ENCODE measurements at regions not wholly inside any gene's neighbourhood (a gene's known extent, or its start where the extent isn't known, plus 50 kb on each side); places are given as distances from the start of the nearest gene placed in this dataset.
"Not testable (repeated sequence)": the region's sequence is repeated elsewhere in the genome, so short reads cannot be mapped to it uniquely, and the experiment has no call there.

DNA sequence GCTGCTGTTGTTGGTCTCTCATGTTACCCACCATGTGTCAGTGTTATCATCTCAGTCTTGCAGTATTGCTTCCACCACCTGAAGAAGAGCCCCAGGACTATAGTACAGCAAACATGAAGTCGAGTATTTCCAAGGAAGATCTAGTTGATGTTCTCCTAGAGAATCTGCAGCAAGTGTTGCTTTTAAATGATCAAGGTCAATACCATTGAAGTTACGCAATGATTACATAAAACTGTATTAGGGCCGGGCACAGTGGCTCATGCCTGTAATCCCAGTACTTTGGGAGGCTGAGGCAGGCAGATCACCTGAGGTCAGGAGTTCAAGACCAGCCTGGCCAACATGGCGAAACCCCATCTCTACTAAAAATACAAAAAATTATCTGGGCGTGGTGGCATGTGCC lies 173.9 kb downstream of the TJP1 start:
- DNase-seq: not testable (repeated sequence)

DNA sequence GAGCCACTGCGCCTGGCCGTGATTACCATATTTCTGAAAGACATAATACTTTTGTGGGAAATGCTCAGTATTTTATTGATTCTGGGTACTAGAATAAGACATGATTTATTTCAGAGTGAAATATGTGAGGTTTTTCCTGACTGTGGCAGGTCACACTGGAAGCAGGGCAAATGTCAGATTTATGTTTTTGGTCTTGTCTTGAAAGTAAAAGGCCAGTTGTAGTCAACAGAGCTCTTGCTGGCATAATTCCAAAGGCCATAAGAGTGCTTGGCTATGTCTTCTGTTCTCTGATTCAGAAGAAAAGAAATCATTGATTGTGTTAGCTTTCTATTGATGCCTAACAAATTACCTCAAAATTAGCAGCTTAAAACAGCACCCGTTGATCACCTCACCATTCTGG lies 176.4 kb downstream of the TJP1 start:
- DNase-seq: no peak

DNA sequence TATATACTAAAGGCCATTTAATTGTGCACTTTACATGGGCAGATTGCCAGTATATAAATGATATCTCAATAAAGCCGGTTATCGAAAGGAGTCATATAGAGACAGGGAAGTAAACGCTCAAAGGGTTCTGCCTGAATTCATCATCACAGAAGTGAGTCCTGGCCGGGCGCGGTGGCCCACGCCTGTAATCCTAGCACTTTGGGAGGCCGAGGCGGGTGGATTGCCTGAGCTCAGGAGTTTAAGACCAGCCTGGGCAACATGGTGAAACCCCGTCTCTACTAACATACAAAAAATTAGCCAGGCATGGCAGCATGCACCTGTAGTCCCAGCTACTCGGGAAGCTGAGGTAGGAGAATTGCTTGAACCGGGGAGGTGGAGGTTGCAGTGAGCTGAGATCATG lies 177.9 kb downstream of the TJP1 start:
- not testable (repeated sequence) for DNase-seq

DNA sequence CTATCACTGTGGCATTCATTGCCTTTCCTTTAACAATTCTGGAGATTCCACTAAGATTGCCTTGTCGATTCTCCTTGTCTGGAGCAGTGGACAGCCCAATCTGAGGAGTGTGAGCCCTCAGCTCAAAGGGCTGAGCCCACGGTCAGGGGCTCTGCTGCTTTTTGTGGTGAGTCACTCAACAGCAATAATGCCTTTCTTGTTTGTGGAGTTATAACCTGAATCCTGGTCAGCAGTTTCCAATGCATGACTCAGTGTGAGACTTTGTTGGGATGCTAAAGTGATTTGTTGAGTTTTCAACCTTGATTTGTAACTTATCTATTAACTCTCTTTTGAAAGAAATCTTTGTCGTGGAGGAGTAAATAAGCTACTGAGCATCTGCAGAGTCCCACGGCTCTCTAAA lies 183.5 kb downstream of the TJP1 start:
- DNase-seq: no peak

DNA sequence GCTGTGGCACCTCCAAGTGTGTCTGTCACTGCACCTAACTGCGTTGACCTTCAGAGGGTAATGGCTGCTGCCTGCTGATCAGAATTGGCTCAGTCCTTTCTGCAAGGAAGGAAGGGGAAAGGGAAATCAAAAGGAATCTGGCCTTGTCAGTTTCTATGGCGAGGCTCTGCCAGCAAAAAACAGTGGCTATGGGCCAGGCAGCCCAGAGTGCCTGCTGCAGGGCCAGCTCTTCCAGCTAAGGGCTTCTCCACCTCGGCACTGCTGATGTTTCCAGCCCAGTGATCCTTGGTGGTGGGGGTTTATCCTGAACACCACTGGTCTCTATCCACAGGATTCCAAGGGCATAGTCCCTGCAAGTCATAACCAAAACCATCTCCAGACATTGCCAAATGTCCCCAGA lies 184.3 kb downstream of the TJP1 start:
- no peak for DNase-seq

DNA sequence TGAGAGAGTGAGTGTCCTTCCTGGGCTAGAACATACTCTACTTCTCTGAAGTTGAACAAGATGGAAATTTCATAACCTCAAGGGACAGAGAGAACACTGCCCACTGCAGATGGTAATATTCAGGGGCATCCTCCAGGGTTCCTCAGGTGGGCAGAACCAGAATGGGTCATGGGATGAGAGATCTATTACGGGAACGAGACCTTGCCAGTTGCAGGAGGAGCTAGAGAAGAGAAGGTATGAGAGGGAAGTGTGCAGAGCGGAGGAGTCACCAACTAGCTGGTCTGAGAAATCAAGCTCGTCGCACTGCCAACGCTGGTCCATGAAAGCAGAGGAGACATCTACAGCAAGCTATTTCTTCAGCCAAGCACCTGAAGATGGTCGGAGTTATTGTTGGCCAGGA lies 184.7 kb downstream of the TJP1 start:
- no peak for DNase-seq

DNA sequence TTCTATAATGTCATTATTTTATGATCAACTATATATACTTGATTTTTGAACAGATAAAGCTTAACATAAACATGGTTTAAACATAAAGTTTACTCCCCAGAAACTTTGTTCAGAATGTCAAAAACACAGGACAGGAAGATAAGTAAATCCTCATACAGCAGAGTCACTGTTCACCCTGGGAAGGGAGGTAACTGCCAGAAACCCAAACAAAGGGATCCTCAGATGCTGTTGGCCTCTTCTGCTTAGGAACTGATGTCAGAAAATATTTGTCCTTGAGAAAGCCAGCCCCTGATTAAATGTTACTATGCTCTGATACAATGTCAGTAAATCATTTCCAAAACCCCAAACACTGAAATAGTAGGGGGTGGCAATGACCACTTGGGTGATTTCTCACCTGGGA lies 185.3 kb downstream of the TJP1 start:
- no peak for DNase-seq

DNA sequence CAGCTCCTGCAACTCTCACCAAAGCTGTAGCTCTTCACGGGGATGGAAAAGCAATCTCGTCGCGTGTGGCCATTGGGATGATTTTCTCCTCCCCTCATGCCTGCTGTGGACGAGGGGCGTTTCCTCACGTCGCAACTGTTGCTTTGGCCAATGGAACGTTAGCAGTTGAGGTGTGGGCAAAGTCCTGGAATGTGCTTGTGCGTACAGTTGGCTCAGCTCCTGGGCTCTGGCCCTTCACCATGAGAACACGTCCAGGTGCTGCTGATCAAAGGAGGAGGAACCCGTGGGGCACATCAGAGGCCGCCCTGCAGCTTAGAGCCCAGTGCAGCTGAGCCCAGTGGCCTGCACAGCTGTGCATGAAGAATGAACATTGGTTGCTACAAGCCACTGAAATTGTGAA lies 186.1 kb downstream of the TJP1 start:
- DNase-seq: no peak

DNA sequence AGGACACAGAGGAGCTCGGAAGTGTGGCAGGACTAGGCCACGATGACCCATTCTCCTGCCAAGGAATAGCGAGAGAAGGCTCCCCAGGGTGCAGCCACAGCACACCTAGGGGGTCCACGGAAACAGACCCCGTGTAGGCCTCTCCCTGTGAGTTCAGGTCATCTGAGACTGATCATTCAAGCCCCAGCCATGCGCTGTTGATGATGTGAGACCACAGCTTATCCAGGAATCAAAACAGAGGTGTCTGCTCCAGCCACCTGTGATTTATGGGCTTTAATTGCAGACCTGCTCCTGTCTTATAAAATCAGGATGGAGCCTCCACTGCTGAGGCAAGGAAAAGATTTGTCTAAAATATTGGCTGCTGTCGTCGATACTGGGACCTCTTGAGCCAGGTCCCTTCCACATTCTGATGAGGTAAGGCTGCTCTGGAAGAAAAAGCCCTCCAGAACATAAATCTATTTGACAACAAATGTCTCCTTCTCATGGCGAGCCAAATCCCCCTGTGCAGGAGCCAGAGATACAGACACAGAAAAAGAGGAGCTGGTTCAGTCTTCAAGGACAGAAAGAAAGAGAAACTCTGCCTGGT lies 186.7 kb downstream of the TJP1 start:
- DNase-seq: no peak

DNA sequence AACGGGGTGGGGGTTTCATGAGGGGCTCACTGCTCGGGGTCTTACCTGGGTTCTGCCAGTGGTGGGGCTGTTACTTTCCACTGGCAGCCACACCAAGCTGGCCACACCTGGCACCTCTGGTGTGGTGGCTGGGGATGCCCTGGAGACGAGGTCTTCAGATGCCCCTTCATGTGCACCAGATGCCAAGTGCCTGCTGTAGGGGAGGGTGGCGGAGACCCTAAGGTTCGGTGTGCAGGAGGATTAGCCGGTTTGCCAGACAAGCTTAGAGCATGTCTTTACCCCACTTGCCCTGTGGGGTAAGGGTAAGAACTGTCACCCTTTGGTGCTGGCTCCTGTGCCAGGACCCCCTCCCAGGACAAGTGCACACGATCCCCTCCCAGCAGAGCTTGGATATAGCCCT lies 188.3 kb downstream of the TJP1 start:
- DNase-seq: no peak

DNA sequence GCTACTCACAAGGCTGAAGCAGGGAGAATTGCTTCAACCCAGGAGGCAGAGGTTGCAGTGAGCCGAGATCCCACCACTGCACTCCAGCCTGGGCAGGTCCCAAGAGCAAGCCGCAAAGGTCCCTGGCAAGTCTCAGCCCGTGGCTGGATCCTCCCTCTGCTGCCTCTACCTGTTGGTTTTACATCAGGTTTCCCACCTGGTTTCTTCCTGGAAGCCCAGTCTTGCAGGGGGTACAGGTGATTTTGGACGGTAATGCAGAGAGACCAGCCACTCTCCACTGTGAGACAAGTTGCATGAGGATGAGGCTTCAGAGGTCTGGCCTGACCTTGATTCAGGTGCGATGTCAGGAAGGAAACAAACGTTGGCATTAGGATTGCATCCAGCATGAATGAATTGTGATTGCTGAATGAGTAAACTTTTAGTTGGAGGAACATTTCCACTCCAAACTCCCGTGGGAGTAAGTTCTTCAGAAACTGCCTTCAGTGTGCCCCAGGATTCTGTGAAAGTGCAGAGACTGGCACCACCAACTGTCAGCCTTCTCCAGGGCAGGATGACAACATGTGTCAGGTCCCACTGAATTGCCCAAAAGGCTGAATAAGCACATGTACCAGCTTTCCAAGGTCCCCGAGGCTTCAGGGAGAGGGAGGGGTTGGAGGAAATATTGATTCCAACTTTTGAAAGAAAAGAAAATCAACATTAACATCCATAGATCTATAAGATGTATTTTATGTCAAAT lies 189.4 kb downstream of the TJP1 start:
- no peak for DNase-seq

DNA sequence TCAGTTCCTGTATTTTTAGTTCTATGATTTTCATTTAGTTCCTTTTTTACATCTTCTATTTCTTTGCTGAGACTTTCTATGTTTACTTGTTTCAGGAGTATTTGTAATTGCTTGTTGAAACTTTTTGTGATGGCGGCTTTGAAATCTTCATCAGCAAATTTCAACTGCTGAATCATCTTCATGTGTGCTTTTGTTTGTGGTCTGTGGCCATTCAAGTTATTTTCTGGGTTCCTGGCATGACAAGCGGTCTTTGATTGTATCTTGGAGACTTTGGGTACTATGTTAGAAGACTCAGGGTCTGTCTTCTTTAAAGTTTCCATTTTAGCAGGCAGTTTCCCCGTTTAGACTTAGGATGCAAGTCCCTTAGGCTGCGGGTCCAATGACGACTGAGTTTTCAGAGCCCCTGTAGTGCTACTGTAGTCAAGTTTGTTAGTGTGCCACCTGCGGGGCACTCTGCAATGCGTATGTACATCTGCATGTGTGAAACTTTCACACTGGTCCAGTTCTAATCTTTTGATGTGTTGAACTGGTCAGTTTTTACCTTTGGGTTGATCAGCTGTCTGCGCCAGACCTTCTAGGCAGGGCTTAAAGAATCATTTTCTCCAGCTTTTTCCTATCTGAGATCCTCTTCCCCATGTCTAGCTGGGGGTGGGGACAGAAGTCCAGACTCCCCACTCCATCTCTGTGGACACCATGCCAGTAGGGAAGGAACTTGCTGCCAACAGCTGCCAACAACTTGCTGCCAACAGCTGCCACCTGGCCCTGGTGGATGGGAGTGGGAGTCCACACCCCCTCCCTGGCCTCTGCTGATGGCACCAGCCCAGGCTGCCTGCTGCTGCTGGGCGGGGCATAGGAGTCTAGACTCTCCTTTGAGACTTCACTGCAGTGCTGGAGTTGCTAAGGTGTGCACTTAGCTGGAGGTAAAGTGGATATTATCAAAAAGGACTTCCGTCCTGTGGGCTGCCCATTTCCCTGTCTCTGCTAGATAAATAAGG lies 190.9 kb downstream of the TJP1 start:
- peak in 1 of 2 experiments; percentile 9 for DNase-seq

DNA sequence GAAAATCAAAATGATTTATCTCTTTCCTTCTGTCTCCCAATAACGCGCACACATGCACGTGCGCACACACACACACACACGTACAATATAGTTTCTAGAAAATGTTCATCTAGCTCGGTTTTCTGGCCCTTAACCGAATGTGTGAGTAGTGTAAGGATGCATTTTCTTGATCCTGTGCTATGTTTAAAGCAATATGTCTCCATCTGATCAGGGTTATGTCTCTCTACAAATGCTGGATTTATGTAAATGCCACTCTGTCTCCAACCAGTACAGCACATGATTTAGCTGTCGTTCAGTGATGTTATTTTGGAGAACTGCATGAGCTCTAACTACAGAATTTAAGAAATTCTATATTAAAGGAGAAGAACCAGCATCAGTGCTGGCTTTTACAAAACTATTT lies 198.0 kb downstream of the TJP1 start:
- no peak for DNase-seq

DNA sequence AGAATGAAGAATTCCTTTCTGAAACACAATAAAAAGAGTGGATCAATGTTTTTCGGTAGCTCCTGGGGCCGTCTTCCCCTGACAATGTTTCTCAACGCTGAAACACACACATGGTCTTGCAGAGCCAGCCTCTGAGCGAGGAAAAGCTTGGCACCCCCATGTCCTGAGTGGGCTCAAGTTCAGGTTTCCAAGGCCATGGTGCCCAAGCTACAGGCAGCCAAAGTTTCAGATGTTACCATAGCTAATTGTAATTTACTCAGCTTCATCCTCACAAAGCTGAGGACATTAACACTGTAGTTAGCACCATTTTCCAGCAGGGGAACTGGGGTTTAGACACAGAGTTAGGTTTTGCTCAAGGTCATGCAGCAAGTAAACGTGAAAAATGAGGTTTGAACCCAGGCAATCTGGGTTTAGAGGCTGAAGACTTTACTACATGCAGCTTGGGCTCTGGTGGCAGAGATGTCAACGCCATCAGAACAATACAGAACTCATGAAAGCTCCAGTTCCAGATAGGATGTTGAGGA lies 199.1 kb downstream of the TJP1 start:
- DNase-seq: no peak

DNA sequence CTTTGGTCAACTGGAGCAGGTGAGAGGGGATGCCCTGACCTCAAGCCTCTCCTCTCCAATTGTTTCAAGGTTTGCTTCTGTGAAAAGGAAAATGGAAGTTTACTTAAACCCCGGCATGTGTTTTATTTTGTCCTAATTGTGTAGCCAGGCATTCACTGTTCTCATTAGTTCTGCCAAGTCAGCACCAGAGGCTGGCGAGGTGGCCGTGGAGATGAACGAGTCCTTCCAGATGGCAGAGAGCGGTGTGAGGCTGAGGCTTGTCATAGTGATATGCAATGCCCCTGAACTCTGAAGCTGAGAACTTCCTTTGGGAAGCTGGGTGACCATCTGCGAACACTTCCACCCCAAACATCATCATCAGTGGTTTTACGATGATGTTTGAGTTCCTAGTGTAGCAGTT lies 199.6 kb downstream of the TJP1 start:
- no peak for DNase-seq

DNA sequence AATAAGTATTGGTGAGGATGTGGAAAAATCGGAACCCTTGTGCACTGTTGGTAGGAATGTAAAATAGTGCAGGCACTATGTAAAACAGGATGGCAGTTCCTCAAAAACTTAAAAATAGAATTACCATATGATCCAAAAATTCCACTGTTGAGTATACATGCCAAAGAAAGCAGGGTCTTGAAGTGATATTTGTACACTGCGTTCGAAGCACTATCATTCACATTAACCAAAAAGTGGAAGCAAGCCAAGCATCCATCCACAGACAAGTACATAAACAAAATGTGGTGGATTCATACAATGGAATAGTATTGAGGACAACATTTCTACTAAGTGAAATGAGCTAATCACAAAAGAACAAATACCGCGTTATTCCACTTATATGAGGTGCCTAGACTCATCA lies 200.7 kb downstream of the TJP1 start:
- DNase-seq: no peak

DNA sequence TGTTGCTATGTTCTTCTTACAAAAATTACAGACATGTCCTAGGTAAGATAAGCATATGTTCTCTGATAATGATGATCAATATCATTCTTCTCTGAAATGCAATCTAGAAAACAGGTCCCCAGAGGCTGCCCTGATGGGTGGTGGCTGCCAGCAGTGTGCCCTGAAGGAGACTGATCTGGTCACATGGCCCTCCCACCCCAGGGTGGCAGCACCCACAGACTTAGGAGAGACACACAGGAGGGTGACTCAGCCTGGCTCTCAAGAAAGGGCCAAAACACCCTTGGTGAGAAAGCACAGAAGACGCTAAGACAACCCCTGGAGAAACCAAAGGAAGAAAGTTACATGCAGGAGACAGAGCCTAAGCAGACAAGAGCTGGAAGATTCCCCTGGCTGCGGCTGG lies 203.7 kb downstream of the TJP1 start:
- DNase-seq: no peak

DNA sequence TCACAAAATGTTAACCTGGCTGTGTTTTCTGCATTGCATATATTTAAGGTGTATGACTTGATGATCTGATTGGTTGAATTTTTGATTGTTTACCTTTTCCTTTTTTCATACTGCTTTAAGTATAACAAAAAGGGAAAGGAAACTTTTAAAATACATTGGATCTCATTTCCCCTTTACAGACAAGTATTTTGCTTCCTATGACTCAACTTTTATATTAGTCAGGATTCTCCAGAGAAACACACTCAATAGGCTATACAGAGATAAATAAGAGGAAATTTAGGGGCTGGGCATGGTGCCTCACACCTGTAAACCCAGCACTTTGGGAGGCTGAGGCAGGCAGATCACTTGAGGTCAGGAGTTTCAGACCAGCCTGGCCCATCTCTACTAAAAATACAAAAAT lies 205.8 kb downstream of the TJP1 start:
- no peak for DNase-seq

DNA sequence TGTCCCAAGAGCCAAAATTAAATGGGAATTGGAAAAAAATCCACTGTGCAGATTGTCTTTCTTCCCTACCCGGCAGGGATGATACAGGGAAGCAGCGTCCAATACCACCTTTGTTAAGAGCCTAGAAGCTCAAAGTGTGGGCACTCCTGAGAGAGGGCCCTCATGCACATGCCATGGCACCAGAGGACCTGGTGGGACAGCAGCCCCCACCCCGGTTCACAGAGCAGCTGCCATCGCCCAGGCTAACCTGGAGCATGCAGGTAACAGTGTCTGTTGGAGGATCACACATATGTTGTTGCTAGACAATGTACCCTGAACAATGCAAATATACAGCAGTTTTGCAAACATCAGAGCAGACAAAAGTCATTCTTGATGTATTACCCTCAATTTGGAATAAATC lies 206.5 kb downstream of the TJP1 start:
- no peak for DNase-seq

DNA sequence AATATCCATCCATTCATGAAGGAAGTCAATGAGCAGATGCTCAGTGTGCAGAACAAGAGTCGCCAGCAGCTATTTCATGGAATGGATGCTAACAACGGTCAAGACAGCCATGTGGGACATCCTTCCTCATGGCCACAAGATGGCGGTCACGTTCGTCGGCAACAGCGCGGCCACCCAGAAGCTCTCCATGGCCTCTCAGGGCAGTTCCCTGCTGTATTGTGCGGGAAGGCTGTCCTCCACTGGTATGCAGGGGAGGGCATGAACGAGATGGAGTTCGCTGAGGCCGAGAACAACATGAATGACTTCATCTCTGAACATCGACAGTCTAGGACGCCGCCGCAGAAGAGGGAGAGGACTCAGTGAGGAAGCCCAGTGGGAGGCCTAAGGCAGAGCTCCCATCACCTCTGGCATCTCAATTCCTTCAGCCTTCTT lies 208.3 kb downstream of the TJP1 start:
- DNase-seq: no peak

DNA sequence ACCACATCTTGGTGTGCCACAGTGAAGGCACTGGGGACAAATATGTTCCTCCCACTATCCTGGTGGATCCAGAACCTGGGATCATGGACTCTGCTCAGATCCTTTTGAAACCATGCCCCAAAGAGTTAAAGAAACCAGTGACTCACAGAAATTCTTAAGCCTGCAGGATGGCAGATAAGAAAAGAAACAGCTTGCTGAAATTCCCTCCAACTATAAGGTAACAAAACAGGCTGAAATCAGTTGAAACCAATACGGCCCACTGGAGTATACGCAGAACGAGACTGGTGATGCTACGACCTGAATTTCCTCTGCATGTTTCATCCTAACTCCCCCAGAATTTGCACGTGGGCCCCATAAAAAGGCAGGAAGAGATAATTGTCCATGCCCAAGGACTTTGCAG lies 209.6 kb downstream of the TJP1 start:
- no peak for DNase-seq

DNA sequence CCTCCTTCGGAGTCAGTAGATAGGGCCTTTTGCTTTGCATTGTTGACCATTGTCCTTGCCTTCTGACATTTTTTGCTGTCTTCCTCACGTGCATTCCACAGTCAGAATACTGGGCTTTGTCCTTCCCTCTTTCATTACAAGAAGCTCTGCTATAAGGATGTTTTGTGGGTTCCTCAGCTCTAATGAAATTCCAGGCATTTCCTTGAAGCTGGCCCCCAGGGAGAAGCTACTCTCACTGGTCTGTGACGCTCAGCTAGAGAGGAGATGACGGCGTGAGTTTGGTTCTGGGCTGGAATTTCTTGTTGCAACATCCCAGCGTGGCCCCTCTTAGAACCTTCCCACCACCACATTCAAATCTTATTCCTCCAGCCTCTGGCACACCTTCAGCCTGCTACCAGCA lies 210.2 kb downstream of the TJP1 start:
- DNase-seq: no peak

DNA sequence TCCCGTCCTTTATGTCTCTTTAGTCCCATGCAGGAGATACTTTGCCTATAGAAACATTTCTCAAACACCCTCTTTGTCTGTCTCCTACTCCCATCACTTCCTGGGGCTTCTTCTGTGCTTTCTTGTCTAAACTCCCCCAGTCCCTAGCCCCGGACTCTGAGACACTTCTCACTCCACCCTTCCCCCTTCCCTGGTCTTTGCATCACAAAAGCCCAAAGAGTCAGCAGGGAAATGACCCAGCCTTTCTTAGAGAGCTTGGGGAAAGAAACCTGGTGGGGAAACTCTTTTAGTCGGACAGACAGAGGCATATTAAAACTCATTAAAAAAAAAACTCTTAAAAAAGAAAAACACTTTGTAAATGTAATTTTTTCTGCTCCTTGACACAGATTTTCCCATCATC lies 211.2 kb downstream of the TJP1 start:
- DNase-seq: no peak

DNA sequence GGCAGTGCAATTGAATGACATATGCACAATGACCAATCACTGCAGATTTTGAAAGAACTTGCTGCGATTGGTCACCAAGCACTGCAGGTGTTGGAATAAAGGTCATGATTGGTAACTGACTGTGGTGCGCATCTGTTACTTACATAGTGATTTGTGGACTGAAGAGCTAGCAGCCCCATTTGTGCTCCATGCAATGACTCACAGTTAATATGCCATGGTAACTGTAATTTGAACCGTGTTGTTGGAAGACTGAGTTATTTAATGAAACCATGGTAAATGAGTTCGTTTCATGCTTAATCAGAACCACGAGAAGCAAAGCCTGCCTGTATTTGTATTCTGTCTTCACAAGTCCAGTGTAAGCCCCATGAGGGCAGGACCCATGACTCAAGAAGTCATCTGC lies 220.5 kb downstream of the TJP1 start:
- no peak for DNase-seq

Data from NCI-H187 (cell line).